ENCODE measurements at regions not wholly inside any gene's neighbourhood (a gene's known extent, or its start where the extent isn't known, plus 50 kb on each side); places are given as distances from the start of the nearest gene placed in this dataset.

DNA sequence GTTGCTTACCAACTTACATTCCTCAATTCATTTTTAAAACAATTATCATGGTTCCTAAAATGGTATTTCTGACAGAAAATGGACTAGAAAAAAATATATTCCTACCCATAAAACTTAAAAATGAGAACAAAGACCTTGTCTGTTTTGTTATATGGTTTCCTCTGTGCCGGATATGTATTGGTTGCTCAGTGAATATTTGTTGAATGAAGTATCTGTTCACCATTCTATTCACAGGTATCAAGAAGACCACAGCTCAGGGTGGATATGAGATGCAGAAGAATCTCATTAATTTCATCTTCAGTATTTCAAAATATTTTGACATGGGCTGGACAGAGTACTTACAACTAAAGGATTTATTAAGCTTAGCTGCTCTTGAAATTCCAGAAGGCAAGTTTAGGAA, 58.1 kb downstream of the TUSC7 start:
- DNase-seq, result no peak

DNA sequence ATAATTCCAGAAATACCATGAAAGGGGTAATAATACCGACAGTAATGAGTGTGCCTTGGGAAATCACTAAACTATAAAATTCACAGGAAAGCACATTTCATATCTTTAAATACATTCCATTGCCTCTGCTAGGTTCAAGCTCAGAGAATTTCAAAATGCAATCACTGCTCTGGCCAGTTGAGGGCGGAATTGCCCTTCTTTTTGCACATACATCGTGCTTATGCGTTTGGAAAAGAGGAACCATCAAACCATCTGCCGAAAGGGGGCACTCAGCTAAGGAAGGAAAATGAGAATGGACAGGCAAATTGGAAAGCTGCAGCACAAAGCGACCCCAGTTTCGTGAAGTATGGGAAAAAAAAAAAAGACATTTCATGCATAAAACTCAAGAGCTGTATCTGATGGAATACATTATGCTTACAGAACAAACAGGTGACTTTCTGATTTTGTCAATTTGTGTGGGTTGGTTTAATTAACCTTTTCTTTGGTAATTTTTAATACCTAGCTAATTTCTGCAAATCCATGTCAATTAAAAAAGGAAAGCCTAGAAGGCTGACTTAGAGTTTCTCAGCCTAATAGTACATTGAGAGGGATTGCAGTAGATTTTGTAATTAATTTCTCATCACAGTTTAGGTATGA, 61.4 kb downstream of the TUSC7 start:
- peak; percentile 88 for DNase-seq

GRCh38 chr3:116776880-116777785, 67.6 kb downstream of the TUSC7 start:
- DNase-seq, result no peak

GRCh38 chr3:116785226-116785625, 75.6 kb downstream of the TUSC7 start:
- DNase-seq, result no peak

DNA sequence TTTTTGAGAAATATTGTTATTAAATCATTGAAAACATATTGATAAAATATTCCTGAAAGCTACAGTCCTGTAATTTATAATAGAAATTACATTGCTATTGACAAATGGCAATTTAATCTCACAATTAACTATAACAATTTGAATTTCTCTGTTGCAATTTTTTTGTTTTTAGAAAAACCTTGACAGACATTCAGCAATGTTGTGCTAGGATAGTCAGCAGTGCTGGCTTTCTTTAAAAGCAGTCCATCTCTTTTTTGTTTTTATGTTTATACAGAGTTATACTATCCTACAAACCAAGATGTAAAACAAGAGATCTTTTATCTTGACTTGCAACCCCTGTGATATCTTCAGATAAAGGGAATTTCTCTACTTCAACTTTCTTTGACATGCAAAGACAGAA, 93.1 kb downstream of the TUSC7 start:
- no peak for DNase-seq

GRCh38 chr3:116806351-116806750, 96.8 kb downstream of the TUSC7 start:
- DNase-seq, result no peak

DNA sequence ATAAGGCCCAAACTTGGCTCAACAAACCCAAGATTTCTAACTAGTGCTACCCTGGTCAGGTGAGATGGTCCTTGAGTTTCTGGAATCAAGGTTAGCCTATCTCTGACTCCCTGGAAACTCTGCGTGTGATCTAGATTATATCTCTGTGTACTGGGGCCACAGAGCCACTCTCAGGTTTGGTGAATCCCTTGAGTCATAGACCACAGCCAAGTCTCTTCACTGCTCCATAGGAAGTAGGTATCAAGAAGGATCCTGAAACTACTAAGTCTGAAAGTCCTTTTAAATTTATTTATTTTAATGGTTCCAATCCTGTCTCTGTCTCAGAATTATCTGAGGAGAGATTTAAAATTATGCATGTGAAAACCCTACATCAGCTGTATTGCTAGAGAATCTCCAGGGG, 99.1 kb downstream of the TUSC7 start:
- DNase-seq, result no peak

DNA sequence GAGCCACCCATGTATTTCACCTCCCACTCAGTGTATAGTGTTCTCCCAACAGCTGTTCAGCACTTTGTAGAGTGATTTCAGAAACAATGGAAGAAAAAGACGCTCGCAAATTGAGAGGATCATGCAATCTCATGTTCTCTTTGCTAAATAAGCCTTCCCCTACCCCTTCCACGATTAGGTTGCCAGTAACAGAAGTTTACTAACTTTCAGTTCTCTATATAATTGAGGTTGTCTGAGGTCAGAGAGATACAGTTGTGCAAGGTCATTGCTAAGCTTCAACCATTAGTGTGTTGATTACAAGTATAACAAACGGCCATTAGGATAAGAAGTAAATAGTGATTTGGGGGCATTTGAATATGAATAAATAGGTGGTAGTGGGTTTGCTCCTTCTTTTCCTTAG, 99.6 kb downstream of the TUSC7 start:
- no peak for DNase-seq

- DNase-seq, result no peak
These were observed 102.2 kb downstream of the TUSC7 start for GRCh38 chr3:116811754-116812153.

- no peak for DNase-seq
These were observed 103.4 kb downstream of the TUSC7 start for GRCh38 chr3:116812949-116813348.

- no peak for DNase-seq
These were observed 105.7 kb downstream of the TUSC7 start for GRCh38 chr3:116815321-116815720.

- DNase-seq, result no peak
These were observed 106.4 kb downstream of the TUSC7 start for GRCh38 chr3:116815831-116816588.

GRCh38 chr3:116821371-116821770, 111.8 kb downstream of the TUSC7 start:
- DNase-seq, result no peak

GRCh38 chr3:116824208-116824607, 114.6 kb downstream of the TUSC7 start:
- no peak for DNase-seq

- DNase-seq, result no peak
These were observed 123.6 kb downstream of the TUSC7 start for GRCh38 chr3:116833202-116833601.

- no peak for DNase-seq
These were observed 125.2 kb downstream of the TUSC7 start for GRCh38 chr3:116834816-116835215.

- no peak for DNase-seq
These were observed 126.1 kb downstream of the TUSC7 start for GRCh38 chr3:116835658-116836057.

DNA sequence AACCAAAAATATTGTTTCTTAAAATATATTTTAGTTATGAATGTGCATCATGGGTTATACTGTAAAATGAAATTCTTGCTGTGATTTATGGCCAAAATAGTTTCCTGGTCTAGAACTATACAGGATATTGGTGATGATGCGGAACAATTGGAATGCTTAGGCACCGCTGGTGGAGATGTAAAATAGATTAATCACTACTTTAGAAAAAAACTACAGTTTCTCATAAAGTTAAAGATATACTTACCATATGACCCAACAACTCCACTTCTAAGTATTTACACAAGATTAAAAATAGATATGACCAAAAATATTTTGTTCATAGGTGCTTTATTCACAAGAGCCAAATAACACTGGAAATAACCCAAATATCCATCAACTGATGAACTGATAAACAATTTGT, 126.7 kb downstream of the TUSC7 start:
- no peak for DNase-seq

- no peak for DNase-seq
These were observed 127.9 kb downstream of the TUSC7 start for GRCh38 chr3:116837483-116837882.

DNA sequence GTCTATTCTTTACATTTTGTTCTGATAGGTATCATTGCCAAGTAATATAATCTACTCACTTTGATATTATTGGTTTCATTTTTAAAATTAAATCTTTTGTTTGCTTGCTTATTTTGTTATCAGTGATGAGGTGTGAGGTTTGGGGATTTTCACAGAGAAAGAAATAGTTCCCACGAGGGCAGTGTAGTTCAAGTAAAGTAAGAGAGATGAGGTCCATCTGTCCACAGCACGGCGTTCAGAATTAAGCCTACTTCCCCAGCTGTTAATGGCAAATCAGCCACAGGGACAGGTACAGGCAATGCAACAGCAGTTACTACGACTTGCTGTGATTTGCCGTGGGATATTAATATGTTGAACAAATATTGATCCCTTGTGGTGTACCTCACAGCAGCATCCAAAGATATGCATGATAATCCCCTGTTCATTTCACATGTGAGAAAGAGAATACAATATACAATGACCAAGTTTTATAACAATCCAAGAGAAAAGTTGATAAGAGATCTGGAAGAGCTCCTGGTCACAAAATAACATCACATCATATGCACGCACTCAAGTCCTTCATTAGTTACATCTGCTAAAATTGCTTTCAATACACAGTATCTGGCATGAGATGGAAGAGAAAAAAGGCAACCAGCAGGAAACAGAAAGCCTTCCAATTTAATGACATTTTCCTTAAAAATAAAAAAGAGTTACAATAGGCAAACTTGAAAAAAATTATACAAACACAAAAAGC, 131.6 kb downstream of the TUSC7 start:
- DNase-seq, result no peak

DNA sequence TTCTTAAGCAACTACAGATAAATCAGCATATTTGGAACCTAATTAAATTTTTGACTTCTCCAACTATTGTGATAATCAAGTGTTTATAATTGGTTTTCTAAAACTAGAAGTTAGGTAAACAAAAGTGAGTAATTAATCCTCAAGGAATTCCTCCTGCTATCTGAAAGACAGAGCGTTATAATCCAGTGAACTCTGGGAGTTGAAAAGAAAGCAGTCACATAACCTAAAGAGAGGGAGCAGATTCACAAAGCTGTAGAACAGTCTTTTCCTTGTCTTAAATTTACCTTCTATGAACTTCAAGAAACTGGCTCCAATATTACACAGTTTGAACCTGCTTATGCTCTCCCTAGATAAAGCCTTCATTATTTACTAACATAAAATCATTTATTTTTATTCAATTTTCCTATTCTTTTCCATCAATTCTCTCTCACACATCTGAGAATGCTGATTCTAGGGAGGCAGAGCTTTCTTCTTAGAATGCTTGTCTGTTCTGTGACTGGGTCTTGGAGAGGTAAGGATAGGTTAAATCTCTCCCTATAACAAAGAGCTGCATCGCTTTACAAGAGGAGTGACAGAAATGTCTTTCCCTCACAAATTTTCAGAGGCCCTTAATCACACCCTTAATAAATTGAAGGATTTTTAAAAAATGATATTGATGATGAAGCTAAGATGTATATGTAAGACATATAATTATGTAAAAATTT, 132.8 kb downstream of the TUSC7 start:
- no peak for DNase-seq

- DNase-seq, result no peak
These were observed 138.8 kb downstream of the TUSC7 start for GRCh38 chr3:116848248-116848829.

All from hematopoietic multipotent progenitor cell treated with erythropoietin and hydrocortisone succinate and interleukin-3 and kit ligand, for 6 days (in vitro differentiated cells).